KMS-11 (cell line): ENCODE measurements at regions not wholly inside any gene's neighbourhood (a gene's known extent, or its start where the extent isn't known, plus 50 kb on each side); places are given as distances from the start of the nearest gene placed in this dataset.

Experiments
- H2AFZ ChIP-seq: fragments of 200-600 bp; sonication (generic); 2 replicates; pipeline ENCODE4 v1.6.1; 2016; ENCODE audit warnings: antibody characterized with exemption, mixed run types, low read depth
- H3K27ac ChIP-seq: fragments of 200-600 bp; sonication (generic); 2 replicates; pipeline ENCODE4 v1.6.1; 2016; ENCODE audit warnings: mild to moderate bottlenecking, mixed run types
- H3K27me3 ChIP-seq: fragments of 200-600 bp; sonication (generic); 2 replicates; pipeline ENCODE4 v1.6.1; 2017; ENCODE audit warnings: mild to moderate bottlenecking, low read depth, mixed run types, moderate library complexity; ENCODE audit not compliant: insufficient read depth
- H3K36me3 ChIP-seq: fragments of 200-600 bp; sonication (generic); 2 replicates; pipeline ENCODE4 v1.6.1; 2017; ENCODE audit warnings: mild to moderate bottlenecking, mixed run types; ENCODE audit not compliant: insufficient read depth
- H3K4me1 ChIP-seq: fragments of 200-600 bp; sonication (generic); 2 replicates; pipeline ENCODE4 v1.6.1; 2016; ENCODE audit warnings: mild to moderate bottlenecking, low read depth, mixed run types; ENCODE audit not compliant: poor library complexity, severe bottlenecking
- H3K4me2 ChIP-seq: fragments of 200-600 bp; sonication (generic); 2 replicates; pipeline ENCODE4 v1.7.0; 2016; ENCODE audit warnings: mild to moderate bottlenecking, mixed run types
- H3K4me3 ChIP-seq: fragments of 200-600 bp; sonication (generic); IDR thresholded peaks from 2 replicates; pipeline ENCODE4 v1.6.1; 2017; ENCODE audit warnings: low read depth, low read length, mixed read lengths; ENCODE audit not compliant: insufficient read depth
- H3K79me2 ChIP-seq: fragments of 200-600 bp; sonication (generic); 2 replicates; pipeline ENCODE4 v1.6.1; 2016; ENCODE audit warnings: low read depth, mixed run types; ENCODE audit not compliant: insufficient read depth
- H3K9ac ChIP-seq: fragments of 200-600 bp; sonication (generic); 2 replicates; pipeline ENCODE4 v1.6.1; 2016; ENCODE audit warnings: mild to moderate bottlenecking, mixed run types
- H4K20me1 ChIP-seq: fragments of 200-600 bp; sonication (generic); 2 replicates; pipeline ENCODE4 v1.6.1; 2016; ENCODE audit warnings: mild to moderate bottlenecking, mixed run types; ENCODE audit not compliant: insufficient read depth
- TF ChIP-seq, protein P1 (sequence below): fragments of 200-600 bp; sonication (generic); conservative IDR thresholded peaks from 2 replicates; pipeline ENCODE4 v1.6.1; 2017; ENCODE audit warnings: low read depth, mild to moderate bottlenecking, antibody characterized with exemption, low read length, moderate library complexity, mixed read lengths

DNA sequence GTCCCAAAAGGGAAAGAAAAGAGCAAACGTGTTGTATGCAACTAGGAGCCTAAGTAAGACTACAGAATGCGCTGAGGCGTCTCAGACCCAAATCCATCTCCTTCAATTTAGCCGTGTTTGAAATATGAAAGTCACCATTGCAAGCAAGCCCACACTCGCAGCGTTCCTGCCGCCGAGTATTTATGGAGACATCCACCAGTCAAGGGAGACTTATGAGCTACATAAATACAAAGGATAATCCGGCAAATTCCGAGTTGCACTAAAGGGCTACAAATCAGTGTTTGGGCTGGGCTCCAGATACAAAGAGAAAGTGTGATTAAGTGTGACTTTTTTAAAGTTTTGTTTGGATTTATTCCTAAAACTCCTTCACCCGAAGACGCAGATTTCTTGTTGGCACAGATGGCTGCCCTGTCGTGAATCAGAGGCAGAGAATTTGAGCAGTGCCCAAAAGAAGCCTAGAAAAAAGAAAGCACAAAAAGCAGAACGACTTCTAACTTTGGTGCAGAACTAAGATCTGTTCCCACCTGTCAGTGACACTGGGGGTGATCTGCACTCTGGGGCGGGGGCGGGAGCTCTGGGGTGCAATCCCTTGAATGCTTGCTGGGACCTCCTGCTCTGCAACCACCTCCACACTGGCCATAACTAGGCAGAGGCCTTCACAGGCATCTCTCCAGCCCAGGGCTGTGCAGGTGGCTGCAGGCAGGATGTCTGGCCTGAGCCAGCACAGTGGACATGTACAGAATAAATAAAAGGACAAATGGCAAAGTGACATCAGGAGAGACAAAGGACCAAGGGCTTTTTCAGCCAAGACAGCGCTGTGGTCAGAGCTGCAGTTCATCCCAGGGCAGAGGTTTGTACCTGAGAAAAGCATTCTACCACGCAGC is 489.7 kb downstream of the NPHP4 start:
- no peak overlapping the region for H3K27ac ChIP-seq
- no peaks in the 10 kb centered on the region for H3K79me2 ChIP-seq
- H3K9ac ChIP-seq: no peak overlapping the region
- no peak overlapping the region for H3K4me2 ChIP-seq
- H3K4me3 ChIP-seq: no peak overlapping the region
- H3K4me1 ChIP-seq: no peaks in the 10 kb centered on the region
- no peaks in the 10 kb centered on the region for H3K36me3 ChIP-seq
- peaks cover 49% of the 10 kb centered on the region for H3K27me3 ChIP-seq
- no peaks in the 10 kb centered on the region for H4K20me1 ChIP-seq
- H2AFZ ChIP-seq: no peak overlapping the region
- TF ChIP-seq, protein P1, sequence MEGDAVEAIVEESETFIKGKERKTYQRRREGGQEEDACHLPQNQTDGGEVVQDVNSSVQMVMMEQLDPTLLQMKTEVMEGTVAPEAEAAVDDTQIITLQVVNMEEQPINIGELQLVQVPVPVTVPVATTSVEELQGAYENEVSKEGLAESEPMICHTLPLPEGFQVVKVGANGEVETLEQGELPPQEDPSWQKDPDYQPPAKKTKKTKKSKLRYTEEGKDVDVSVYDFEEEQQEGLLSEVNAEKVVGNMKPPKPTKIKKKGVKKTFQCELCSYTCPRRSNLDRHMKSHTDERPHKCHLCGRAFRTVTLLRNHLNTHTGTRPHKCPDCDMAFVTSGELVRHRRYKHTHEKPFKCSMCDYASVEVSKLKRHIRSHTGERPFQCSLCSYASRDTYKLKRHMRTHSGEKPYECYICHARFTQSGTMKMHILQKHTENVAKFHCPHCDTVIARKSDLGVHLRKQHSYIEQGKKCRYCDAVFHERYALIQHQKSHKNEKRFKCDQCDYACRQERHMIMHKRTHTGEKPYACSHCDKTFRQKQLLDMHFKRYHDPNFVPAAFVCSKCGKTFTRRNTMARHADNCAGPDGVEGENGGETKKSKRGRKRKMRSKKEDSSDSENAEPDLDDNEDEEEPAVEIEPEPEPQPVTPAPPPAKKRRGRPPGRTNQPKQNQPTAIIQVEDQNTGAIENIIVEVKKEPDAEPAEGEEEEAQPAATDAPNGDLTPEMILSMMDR: no peak

GRCh38 chr1:5501206-5501930 is 490.9 kb downstream of the NPHP4 start:
- H2AFZ ChIP-seq: no peak overlapping the region
- H4K20me1 ChIP-seq: no peaks in the 10 kb centered on the region
- H3K27ac ChIP-seq: no peak overlapping the region
- no peak overlapping the region for H3K4me2 ChIP-seq
- H3K4me3 ChIP-seq: no peak overlapping the region
- H3K4me1 ChIP-seq: no peaks in the 10 kb centered on the region
- H3K9ac ChIP-seq: no peak overlapping the region
- TF ChIP-seq, protein P1: no peak
- peaks cover 47% of the 10 kb centered on the region for H3K27me3 ChIP-seq
- no peaks in the 10 kb centered on the region for H3K79me2 ChIP-seq
- no peaks in the 10 kb centered on the region for H3K36me3 ChIP-seq

DNA sequence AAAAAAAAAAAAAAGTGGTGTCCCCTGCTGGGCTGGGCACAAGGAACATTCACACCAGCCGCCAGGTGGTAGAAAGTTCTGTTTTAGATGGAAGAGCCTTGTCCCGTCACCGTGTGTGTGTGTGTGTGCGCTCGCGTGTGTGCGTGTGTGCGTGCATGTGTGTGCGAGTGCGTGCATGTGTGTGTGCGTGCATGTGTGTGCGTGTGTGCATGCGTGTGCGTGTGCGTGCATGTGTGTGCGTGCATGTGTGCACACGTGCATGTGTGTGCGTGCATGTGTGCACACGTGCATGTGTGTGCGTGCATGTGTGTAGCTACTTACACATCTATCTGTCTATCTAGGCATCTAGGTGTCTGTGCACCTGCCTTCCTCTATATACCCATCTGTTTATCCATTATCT is 491.7 kb downstream of the NPHP4 start:
- Histone ChIP-seq H3K36me3 (no peaks in the 10 kb centered on the region), H3K27ac (no peak overlapping the region), H3K4me2 (no peak overlapping the region), H3K27me3 (peaks cover 39% of the 10 kb centered on the region), H3K4me3 (no peak overlapping the region), H3K4me1 (no peaks in the 10 kb centered on the region), H2AFZ (no peak overlapping the region), H4K20me1 (no peaks in the 10 kb centered on the region), H3K9ac (no peak overlapping the region), H3K79me2 (no peaks in the 10 kb centered on the region)
- TF ChIP-seq, protein P1: no peak

DNA sequence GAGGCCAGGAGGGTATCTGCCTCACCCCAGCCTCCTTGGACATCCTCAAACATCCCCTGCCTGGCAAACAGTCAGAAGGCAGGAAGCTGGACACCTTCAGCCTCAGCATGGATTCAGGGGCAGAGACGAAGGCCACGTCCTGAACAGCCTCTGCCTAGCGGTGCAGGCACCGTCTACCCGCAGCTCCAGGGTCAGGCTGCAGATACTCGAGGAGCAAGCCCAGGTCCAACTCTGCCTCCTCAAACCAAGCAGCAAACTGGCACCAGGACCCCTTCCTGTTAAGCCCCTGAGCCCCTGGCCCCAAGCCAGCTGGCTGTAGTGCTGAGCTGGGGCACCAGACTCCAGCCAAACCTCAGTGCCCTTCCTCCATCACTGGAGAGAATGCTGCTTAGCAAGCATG is 494.7 kb downstream of the NPHP4 start:
- no peaks in the 10 kb centered on the region for H3K36me3 ChIP-seq
- no peak overlapping the region for H2AFZ ChIP-seq
- H3K27me3 ChIP-seq: peaks cover 41% of the 10 kb centered on the region; the same call in 1 of the 2 replicates

More for the DNA sequence above, 494.7 kb downstream of the NPHP4 start:
- no peak overlapping the region for H3K4me2 ChIP-seq
- H3K9ac ChIP-seq: no peak overlapping the region
- no peak overlapping the region for H3K27ac ChIP-seq
- TF ChIP-seq, protein P1: no peak
- H3K79me2 ChIP-seq: no peaks in the 10 kb centered on the region
- H3K4me3 ChIP-seq: no peak overlapping the region
- H3K4me1 ChIP-seq: no peaks in the 10 kb centered on the region
- H4K20me1 ChIP-seq: no peaks in the 10 kb centered on the region
